Right atrium auricular region (tissue), 2 donors: ENCODE measurements at regions not wholly inside any gene's neighbourhood (a gene's known extent, or its start where the extent isn't known, plus 50 kb on each side); places are given as distances from the start of the nearest gene placed in this dataset.

Source experiments
- DNase-seq: peaks from one replicate; pipeline ENCODE4 v3.0.0-alpha.2; 2019; ENCODE audit warnings: low spot score
- H3K27ac ChIP-seq, 2 donors: fragments of 200-600 bp; sonication (generic); 1 replicate in 1 of 2; 2 replicates in 1 of 2; pipeline ENCODE4 v1.5.1; 2016 to 2019
- H3K27me3 ChIP-seq, 2 donors: fragments of 200-600 bp; sonication (generic); one replicate each; pipeline versions ENCODE4 v1.5.1 to v1.6.0; 2017 to 2019
- H3K36me3 ChIP-seq: fragments of 200-600 bp; sonication (generic); one replicate; pipeline ENCODE4 v1.5.1; 2016
- H3K4me1 ChIP-seq, 2 donors: fragments of 200-600 bp; sonication (generic); one replicate each; pipeline versions ENCODE4 v1.5.1 to v1.6.0; 2017 to 2019
- H3K4me3 ChIP-seq, 2 donors: fragments of 200-600 bp; sonication (generic); 1 replicate in 1 of 2; 2 replicates in 1 of 2; pipeline ENCODE4 v1.5.1; 2017 to 2019; ENCODE audit warnings: mild to moderate bottlenecking in 1 of 2, moderate library complexity in 1 of 2
- H3K9me3 ChIP-seq, 2 donors: fragments of 200-600 bp; sonication (generic); one replicate each; pipeline ENCODE4 v1.5.1; 2019
- TF ChIP-seq, protein P1 (sequence below), 2 donors: fragments of 200-600 bp; sonication (generic); IDR thresholded peaks; one replicate each; pipeline ENCODE4 v1.5.1; 2019; ENCODE audit warnings: antibody characterized with exemption in 2 of 2

DNA sequence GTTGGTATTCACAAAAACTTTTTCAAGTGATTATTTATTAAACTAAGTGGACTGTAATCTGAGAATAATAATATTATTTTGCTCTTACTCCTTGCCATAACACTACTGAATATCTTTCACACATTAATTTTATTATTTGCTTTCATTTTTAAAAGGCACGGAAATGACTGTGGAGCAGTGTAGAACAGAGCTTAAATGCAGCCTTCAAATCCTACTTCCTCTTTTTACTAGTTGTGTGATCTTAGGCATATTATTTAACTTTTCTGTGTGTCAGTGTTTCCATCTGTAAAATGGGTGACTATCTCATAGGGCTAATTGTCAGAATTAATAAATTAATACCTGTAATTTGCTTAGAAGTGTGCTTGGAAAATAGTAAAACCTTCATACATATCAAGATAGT, 55.5 kb upstream of the SLC8A1 start:
- TF ChIP-seq, protein P1, sequence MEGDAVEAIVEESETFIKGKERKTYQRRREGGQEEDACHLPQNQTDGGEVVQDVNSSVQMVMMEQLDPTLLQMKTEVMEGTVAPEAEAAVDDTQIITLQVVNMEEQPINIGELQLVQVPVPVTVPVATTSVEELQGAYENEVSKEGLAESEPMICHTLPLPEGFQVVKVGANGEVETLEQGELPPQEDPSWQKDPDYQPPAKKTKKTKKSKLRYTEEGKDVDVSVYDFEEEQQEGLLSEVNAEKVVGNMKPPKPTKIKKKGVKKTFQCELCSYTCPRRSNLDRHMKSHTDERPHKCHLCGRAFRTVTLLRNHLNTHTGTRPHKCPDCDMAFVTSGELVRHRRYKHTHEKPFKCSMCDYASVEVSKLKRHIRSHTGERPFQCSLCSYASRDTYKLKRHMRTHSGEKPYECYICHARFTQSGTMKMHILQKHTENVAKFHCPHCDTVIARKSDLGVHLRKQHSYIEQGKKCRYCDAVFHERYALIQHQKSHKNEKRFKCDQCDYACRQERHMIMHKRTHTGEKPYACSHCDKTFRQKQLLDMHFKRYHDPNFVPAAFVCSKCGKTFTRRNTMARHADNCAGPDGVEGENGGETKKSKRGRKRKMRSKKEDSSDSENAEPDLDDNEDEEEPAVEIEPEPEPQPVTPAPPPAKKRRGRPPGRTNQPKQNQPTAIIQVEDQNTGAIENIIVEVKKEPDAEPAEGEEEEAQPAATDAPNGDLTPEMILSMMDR (IDR thresholded peaks at IDR 0.05) = no peak
- no peaks in the 10 kb centered on the region for H3K27me3 ChIP-seq
- DNase-seq = no peak
- no peaks in the 10 kb centered on the region for H3K36me3 ChIP-seq
- H3K4me3 ChIP-seq = no peak overlapping the region
- peak overlapping the region in 1 of 2 donors; percentile 15 for H3K27ac ChIP-seq
- H3K4me1 ChIP-seq = no peaks in the 10 kb centered on the region
- H3K9me3 ChIP-seq = no peaks in the 10 kb centered on the region

GRCh38 chr2:40510304-40510703, 58.4 kb upstream of the SLC8A1 start:
- DNase-seq = no peak
- TF ChIP-seq, protein P1 (IDR thresholded peaks at IDR 0.05) = no peak
- H3K36me3 ChIP-seq = no peaks in the 10 kb centered on the region
- no peaks in the 10 kb centered on the region for H3K27me3 ChIP-seq
- H3K4me3 ChIP-seq = peak overlapping the region; percentile 53 to 55
- H3K9me3 ChIP-seq = no peaks in the 10 kb centered on the region
- peak overlapping the region; percentile 84 to 93 for H3K27ac ChIP-seq
- peaks cover 0 to 15% of the 10 kb centered on the region in 2 donors for H3K4me1 ChIP-seq

GRCh38 chr2:40511661-40512213, 59.8 kb upstream of the SLC8A1 start:
- no peaks in the 10 kb centered on the region for H3K9me3 ChIP-seq
- peaks cover 0 to 15% of the 10 kb centered on the region in 2 donors for H3K4me1 ChIP-seq
- TF ChIP-seq, protein P1 (IDR thresholded peaks at IDR 0.05) = no peak
- H3K36me3 ChIP-seq = no peaks in the 10 kb centered on the region
- H3K27ac ChIP-seq = peak overlapping the region; percentile 84 to 93
- no peaks in the 10 kb centered on the region for H3K27me3 ChIP-seq
- H3K4me3 ChIP-seq = peak overlapping the region; percentile 53 to 55
- DNase-seq = no peak

DNA sequence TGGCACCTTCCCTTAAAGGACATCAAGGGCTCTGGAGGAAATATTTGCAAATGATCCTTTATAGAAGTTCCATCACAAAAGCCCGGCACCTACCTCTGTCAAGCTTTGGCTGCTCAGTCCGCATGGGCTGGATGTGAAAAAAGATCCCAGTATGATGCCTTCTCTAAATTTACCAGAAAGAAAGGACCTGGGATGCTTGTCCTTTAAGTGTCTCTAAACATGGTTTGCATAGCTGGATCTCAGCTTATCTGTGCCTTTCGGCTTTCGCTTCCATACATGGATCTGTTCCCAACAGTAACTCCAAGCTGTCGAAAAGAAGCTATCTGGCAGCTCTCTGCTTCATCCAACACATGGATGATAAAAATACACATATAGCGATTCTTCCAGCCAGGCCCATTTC, 60.4 kb upstream of the SLC8A1 start:
- H3K27ac ChIP-seq = peak overlapping the region; percentile 84 to 93
- TF ChIP-seq, protein P1 (IDR thresholded peaks at IDR 0.05) = no peak
- no peaks in the 10 kb centered on the region for H3K36me3 ChIP-seq
- H3K4me1 ChIP-seq = peaks cover 0 to 15% of the 10 kb centered on the region in 2 donors
- DNase-seq = peak; percentile 59
- H3K4me3 ChIP-seq = peak overlapping the region; percentile 53 to 55
- no peaks in the 10 kb centered on the region for H3K27me3 ChIP-seq
- H3K9me3 ChIP-seq = no peaks in the 10 kb centered on the region

GRCh38 chr2:40513201-40513600, 61.3 kb upstream of the SLC8A1 start:
- DNase-seq = no peak
- peak overlapping the region; percentile 84 to 93 for H3K27ac ChIP-seq
- no peak overlapping the region for H3K4me3 ChIP-seq
- H3K9me3 ChIP-seq = peaks cover 0 to 2% of the 10 kb centered on the region in 2 donors
- H3K27me3 ChIP-seq = no peaks in the 10 kb centered on the region
- H3K4me1 ChIP-seq = peaks cover 0 to 15% of the 10 kb centered on the region in 2 donors
- no peaks in the 10 kb centered on the region for H3K36me3 ChIP-seq
- TF ChIP-seq, protein P1 (IDR thresholded peaks at IDR 0.05) = no peak

GRCh38 chr2:40516604-40517003, 64.7 kb upstream of the SLC8A1 start:
- TF ChIP-seq, protein P1 (IDR thresholded peaks at IDR 0.05) = no peak
- DNase-seq = no peak
- H3K4me3 ChIP-seq = no peak overlapping the region
- H3K27me3 ChIP-seq = no peaks in the 10 kb centered on the region
- H3K27ac ChIP-seq = peak overlapping the region in 1 of 2 donors; percentile 41
- no peaks in the 10 kb centered on the region for H3K36me3 ChIP-seq
- H3K4me1 ChIP-seq = peaks cover 0 to 15% of the 10 kb centered on the region in 2 donors
- peaks cover 0 to 20% of the 10 kb centered on the region in 2 donors for H3K9me3 ChIP-seq
